ENCODE measurements at regions not wholly inside any gene's neighbourhood (a gene's known extent, or its start where the extent isn't known, plus 50 kb on each side); places are given as distances from the start of the nearest gene placed in this dataset.

DNA sequence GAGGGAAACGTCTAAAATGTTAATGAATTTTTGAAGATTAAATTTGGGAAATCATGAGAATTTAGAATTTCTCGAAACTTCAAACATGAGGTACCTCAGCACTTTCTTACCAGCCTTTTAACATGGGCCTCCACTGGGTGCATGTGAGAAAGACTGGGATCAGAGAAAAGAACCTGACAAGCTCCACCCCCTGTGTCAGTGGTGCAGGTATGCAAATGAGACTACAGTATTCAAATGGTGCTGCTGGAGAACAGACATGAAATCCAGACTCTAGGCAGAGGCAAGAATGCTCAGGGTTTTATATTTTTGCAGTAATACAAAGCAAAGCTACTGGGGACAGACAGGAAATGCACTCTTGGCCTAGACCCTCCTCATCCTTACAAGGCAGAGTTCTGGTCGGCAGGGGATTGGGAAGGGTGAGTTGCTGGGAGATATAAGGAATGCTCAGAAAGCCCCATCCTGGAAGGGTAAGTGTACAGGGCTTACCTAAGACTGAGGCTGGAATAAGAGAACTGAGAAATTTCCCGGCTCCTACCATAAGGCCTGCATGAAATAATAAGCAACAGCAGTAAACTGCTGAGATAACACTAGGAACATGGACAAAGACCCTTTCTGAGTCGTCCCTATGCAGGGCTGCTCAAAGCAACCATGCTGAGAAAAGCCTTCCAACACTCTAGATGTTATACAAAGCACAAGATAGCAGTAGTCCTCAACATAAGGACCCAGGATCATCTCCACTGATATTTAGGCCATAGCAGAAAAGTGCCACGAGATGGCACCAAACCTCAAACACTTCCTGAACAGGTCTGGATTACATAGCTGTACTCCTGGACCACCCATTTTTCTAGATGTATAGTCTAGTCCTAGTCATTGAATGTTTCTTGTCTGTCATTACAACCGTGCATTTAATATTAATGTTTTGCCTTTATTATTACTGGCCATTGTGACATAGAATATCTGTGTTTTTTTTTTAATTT, 260.8 kb downstream of the RASSF9 start:
- TF ChIP-seq BHLHE40 (IDR thresholded peaks at IDR 0.05; ENCODE audit: borderline replicate concordance) (no peak), SP1 (IDR thresholded peaks at IDR 0.05) (no peak), FOXM1 (IDR thresholded peaks at IDR 0.05; ENCODE audit: borderline replicate concordance) (no peak), SUZ12 (IDR thresholded peaks at IDR 0.05) (no peak), TARDBP (IDR thresholded peaks at IDR 0.05) (no peak), NFRKB (IDR thresholded peaks at IDR 0.05) (no peak), FOXA1 (IDR thresholded peaks at IDR 0.05) (no peak), FOXK2 (IDR thresholded peaks at IDR 0.05) (no peak), ZNF384 (IDR thresholded peaks at IDR 0.05) (no peak), ELF4 (IDR thresholded peaks at IDR 0.05) (no peak), ARNT (IDR thresholded peaks at IDR 0.05) (no peak), LEF1 (IDR thresholded peaks at IDR 0.05; ENCODE audit: borderline replicate concordance) (no peak)
